Endothelial cell of umbilical vein (primary cell): ENCODE measurements at regions not wholly inside any gene's neighbourhood (a gene's known extent, or its start where the extent isn't known, plus 50 kb on each side); places are given as distances from the start of the nearest gene placed in this dataset.

Experiments used
- BruUV-seq: library from RNA; stranded (reverse); fragments of 400-500 nt; replicated peaks from 2 replicates; lab custom pipeline; 2021; lab: Mats Ljungman, UMichigan
- CTCF ChIA-PET: fragments of 300-600, 350-600 bp; sonication (Branson Sonifier 250); formaldehyde crosslinking; loops from one replicate; lab custom pipeline; 2021; ENCODE audit warnings: antibody characterized with exemption, inconsistent platforms; lab: Charles Lee
- POLR2A ChIA-PET: fragments of 300-600, 350-600 bp; sonication (Branson Sonifier 250); formaldehyde crosslinking; loops from one replicate; lab custom pipeline; 2021; ENCODE audit warnings: antibody characterized with exemption, inconsistent platforms; lab: Charles Lee
- DNase-seq: peaks from one replicate; pipeline ENCODE4 v3.0.0-alpha.2; 2011; ENCODE audit warnings: low read depth, low spot score
- FAIRE-seq: peaks from 2 replicates; lab custom pipeline; 2011; peaks lifted over from hg19 to GRCh38; lab: Jason Lieb, UNC
- H2AFZ ChIP-seq: 2 replicates; pipeline ENCODE4 v1.6.0; 2012; ENCODE audit warnings: low read depth, low read length, control low read depth, inconsistent platforms
- H3K27ac ChIP-seq: 2 replicates; pipeline ENCODE4 v1.5.1; 2011; ENCODE audit warnings: low read depth, mild to moderate bottlenecking, control low read depth, low read length, moderate library complexity; ENCODE audit not compliant: insufficient read depth
- H3K27me3 ChIP-seq, 2 experiments: 2 replicates each; pipeline versions ENCODE4 v1.6.0 to v1.6.1; 2011; ENCODE audit warnings: low read length in 2 of 2, mixed read lengths in 1 of 2; ENCODE audit not compliant: control insufficient read depth in 2 of 2, insufficient read depth in 2 of 2
- H3K36me3 ChIP-seq, 2 experiments: 2 replicates in 1 of 2; 3 replicates in 1 of 2; pipeline ENCODE4 v1.5.1; 2011; ENCODE audit warnings: low read length in 2 of 2, mild to moderate bottlenecking in 1 of 2, moderate library complexity in 1 of 2; ENCODE audit not compliant: control insufficient read depth in 2 of 2, insufficient read depth in 2 of 2; ENCODE audit errors: extremely low read depth in 1 of 2
- H3K4me1 ChIP-seq: 3 replicates; pipeline ENCODE4 v1.5.1; 2011; ENCODE audit warnings: mild to moderate bottlenecking, low read length; ENCODE audit not compliant: control insufficient read depth, insufficient read depth; ENCODE audit errors: extremely low read depth
- H3K4me2 ChIP-seq: 2 replicates; pipeline ENCODE4 v1.6.1; 2011; ENCODE audit warnings: low read length, control low read depth, mixed read lengths; ENCODE audit not compliant: insufficient read depth
- H3K4me3 ChIP-seq, 3 experiments: fragments of 200-600 bp in 1 of 3; sonication (generic), shearing (Covaris generic) in 1 of 3; replicated peaks in 1 of 3; 2 replicates each; pipeline ENCODE4 v1.5.1; 2011 to 2016; ENCODE audit warnings: control low read depth in 3 of 3, low read length in 3 of 3, mild to moderate bottlenecking in 2 of 3, inconsistent platforms in 1 of 3, low read depth in 1 of 3, moderate library complexity in 1 of 3; ENCODE audit not compliant: insufficient read depth in 1 of 3
- H3K79me2 ChIP-seq: 2 replicates; pipeline ENCODE4 v1.6.0; 2012; ENCODE audit warnings: low read length, inconsistent platforms; ENCODE audit not compliant: control insufficient read depth, insufficient read depth
- H3K9ac ChIP-seq: replicated peaks from 2 replicates; pipeline ENCODE3; 2011; ENCODE audit warnings: low read length, control low read depth; ENCODE audit not compliant: insufficient read depth; ENCODE audit errors: extremely low read depth
- H3K9me1 ChIP-seq: replicated peaks from 3 replicates; pipeline ENCODE4 v1.6.0; 2011; ENCODE audit warnings: mild to moderate bottlenecking, low read length; ENCODE audit not compliant: control insufficient read depth, insufficient read depth; ENCODE audit errors: extremely low read depth
- H3K9me3 ChIP-seq: replicated peaks from 2 replicates; pipeline ENCODE4 v1.5.1; 2012; ENCODE audit warnings: low read length, inconsistent platforms; ENCODE audit not compliant: control insufficient read depth, insufficient read depth
- H4K20me1 ChIP-seq: replicated peaks from 2 replicates; pipeline ENCODE3; 2011; ENCODE audit warnings: mild to moderate bottlenecking, low read length; ENCODE audit not compliant: control insufficient read depth, insufficient read depth; ENCODE audit errors: extremely low read depth
- EZH2 ChIP-seq: IDR thresholded peaks from 2 replicates; pipeline ENCODE4 v1.6.1; 2012; ENCODE audit warnings: borderline replicate concordance, low read depth, mild to moderate bottlenecking, moderate library complexity, low read length, inconsistent platforms; ENCODE audit not compliant: severe bottlenecking
- FOS ChIP-seq: IDR thresholded peaks from 2 replicates; pipeline ENCODE4 v1.6.1; 2011; ENCODE audit warnings: mild to moderate bottlenecking, low read length, moderate library complexity, borderline replicate concordance; ENCODE audit not compliant: insufficient read depth
- JUN ChIP-seq: IDR thresholded peaks from 2 replicates; pipeline ENCODE4 v1.6.1; 2011; ENCODE audit warnings: borderline replicate concordance, low read depth; ENCODE audit not compliant: insufficient read length, insufficient read depth
- POLR2AphosphoS5 ChIP-seq: IDR thresholded peaks from 2 replicates; pipeline ENCODE4 v1.6.1; 2012; ENCODE audit warnings: low read depth, mild to moderate bottlenecking, control low read depth, low read length, moderate library complexity; ENCODE audit not compliant: insufficient read depth
- dilution Hi-C: fragments of 300-500 bp; cut with MboI; formaldehyde crosslinking; loops from one replicate; pipeline ENCODE4 v1.15.0; 2019; ENCODE audit warnings: low sequenced_read_pairs; ENCODE audit not compliant: extremely low pct_ligation_motif_present
- intact Hi-C: fragments of 100-400 bp; cut with micrococcal nuclease; formaldehyde crosslinking; loops from one replicate; pipeline ENCODE4 v1.10.0; 2022
- TF ChIP-seq, protein P1 (sequence below), 2 donors: IDR thresholded peaks; 1 replicate in 1 of 2; 2 replicates in 1 of 2; pipeline ENCODE4 v1.5.1; 2011; ENCODE audit warnings: low read length in 2 of 2, mild to moderate bottlenecking in 2 of 2, moderate library complexity in 2 of 2, control low read depth in 1 of 2, inconsistent platforms in 1 of 2, low read depth in 1 of 2; ENCODE audit not compliant: insufficient read depth in 1 of 2; ENCODE audit errors: extremely low read depth in 1 of 2
- TF ChIP-seq, protein P2 (sequence below): IDR thresholded peaks from 2 replicates; pipeline ENCODE4 v1.6.1; 2011; ENCODE audit not compliant: insufficient read depth, insufficient read length

DNA sequence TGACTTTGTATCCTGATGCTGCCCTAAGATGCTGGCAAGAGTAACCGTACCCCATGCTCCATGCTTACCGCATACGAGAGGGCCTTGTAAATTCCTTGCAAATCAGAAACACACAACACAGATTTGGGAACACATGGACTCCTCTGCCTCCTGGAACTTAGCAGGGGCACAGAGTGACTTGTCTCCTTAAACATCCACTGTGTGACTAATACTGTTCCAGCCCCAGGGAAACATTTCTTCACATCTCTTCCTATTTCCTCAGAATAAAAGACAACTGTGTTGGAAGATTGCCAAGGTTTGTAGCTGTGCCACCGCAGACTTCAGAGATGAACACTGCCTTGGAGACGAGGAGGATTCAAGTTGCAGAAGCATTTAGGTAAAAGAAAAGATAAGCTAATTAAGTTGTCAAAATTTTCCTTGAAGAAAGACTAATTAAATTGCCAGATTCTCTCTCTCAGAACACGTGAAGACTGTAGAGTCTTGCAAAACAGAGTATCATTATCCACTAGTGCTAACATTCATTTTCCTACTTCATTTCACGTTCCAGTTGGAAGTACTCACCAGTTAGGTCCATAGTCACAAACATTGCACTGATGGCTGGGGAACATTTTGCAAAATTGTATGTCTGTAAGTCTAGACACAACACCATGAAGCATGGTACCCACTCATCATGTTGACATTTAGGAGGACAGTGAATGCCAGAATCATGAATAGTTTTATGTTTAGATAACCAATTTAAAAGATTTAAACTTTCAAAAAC is 188.8 kb downstream of the TSN start:
- H3K9me3 ChIP-seq, result no peaks in the 10 kb centered on the region
- dilution Hi-C loops (no loop called here), intact Hi-C loops (no loop called here)
- no peaks in the 10 kb centered on the region for H3K36me3 ChIP-seq
- no peak for DNase-seq
- no peak overlapping the region for H3K27ac ChIP-seq
- BruUV-seq, result no TSS peak
- ChIA-PET POLR2A (no interaction called here), CTCF (interaction anchor here (1.0 kb wide), 1 partner anchor 24 kb away, joined by 3 read pairs; no protein-coding TSS in a partner anchor)
- TF ChIP-seq JUN (no peak), POLR2AphosphoS5 (no peak), EZH2 (no peak), FOS (no peak)
- TF ChIP-seq, protein P1, sequence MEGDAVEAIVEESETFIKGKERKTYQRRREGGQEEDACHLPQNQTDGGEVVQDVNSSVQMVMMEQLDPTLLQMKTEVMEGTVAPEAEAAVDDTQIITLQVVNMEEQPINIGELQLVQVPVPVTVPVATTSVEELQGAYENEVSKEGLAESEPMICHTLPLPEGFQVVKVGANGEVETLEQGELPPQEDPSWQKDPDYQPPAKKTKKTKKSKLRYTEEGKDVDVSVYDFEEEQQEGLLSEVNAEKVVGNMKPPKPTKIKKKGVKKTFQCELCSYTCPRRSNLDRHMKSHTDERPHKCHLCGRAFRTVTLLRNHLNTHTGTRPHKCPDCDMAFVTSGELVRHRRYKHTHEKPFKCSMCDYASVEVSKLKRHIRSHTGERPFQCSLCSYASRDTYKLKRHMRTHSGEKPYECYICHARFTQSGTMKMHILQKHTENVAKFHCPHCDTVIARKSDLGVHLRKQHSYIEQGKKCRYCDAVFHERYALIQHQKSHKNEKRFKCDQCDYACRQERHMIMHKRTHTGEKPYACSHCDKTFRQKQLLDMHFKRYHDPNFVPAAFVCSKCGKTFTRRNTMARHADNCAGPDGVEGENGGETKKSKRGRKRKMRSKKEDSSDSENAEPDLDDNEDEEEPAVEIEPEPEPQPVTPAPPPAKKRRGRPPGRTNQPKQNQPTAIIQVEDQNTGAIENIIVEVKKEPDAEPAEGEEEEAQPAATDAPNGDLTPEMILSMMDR (IDR thresholded peaks at IDR 0.05; ENCODE audit: extremely low read depth in 1 of 2, insufficient read depth in 1 of 2, low read depth in 1 of 2, low read length in 2 of 2), result no peak
- TF ChIP-seq, protein P2, sequence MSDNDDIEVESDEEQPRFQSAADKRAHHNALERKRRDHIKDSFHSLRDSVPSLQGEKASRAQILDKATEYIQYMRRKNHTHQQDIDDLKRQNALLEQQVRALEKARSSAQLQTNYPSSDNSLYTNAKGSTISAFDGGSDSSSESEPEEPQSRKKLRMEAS, result no peak
- no peak overlapping the region for H2AFZ ChIP-seq
- no peaks in the 10 kb centered on the region for H4K20me1 ChIP-seq
- H3K4me2 ChIP-seq, result no peak overlapping the region
- H3K4me3 ChIP-seq, result no peak overlapping the region
- no peaks in the 10 kb centered on the region for H3K9me1 ChIP-seq
- H3K4me1 ChIP-seq, result no peaks in the 10 kb centered on the region
- no peak for FAIRE-seq
- H3K79me2 ChIP-seq, result no peaks in the 10 kb centered on the region
- no peak overlapping the region for H3K9ac ChIP-seq
- H3K27me3 ChIP-seq, result no peaks in the 10 kb centered on the region
